Large intestine (tissue), 3 donors: ENCODE measurements at regions not wholly inside any gene's neighbourhood (a gene's known extent, or its start where the extent isn't known, plus 50 kb on each side); places are given as distances from the start of the nearest gene placed in this dataset.

Experiments
- DNase-seq, 2 donors: peaks; one replicate each; pipeline versions ENCODE4 v3.0.0 to v3.0.0-alpha.2; 2013
- H3K27ac ChIP-seq: one replicate; pipeline ENCODE4 v1.5.1; 2013; ENCODE audit warnings: low read length
- H3K27me3 ChIP-seq: 2 replicates; pipeline ENCODE4 v1.6.1; 2013; ENCODE audit warnings: low read length; ENCODE audit not compliant: control insufficient read depth, insufficient read depth
- H3K36me3 ChIP-seq: 2 replicates; pipeline ENCODE4 v1.6.1; 2013; ENCODE audit warnings: low read length; ENCODE audit not compliant: control insufficient read depth, insufficient read depth
- H3K4me1 ChIP-seq: one replicate; pipeline ENCODE4 v1.6.1; 2013; ENCODE audit warnings: low read length; ENCODE audit not compliant: control insufficient read depth, insufficient read depth
- H3K4me3 ChIP-seq: one replicate; pipeline ENCODE4 v1.5.1; 2013; ENCODE audit warnings: low read length
- H3K9me3 ChIP-seq: one replicate; pipeline ENCODE4 v1.6.1; 2013; ENCODE audit warnings: mild to moderate bottlenecking, low read depth, low read length, moderate library complexity; ENCODE audit not compliant: control insufficient read depth
- WGBS: methylation state at CpG from one replicate; pipeline ENCODE4 v1.1.5; 2013; ENCODE audit warnings: low lambda C conversion rate; ENCODE audit not compliant: insufficient coverage; 5-methylcytosine and 5-hydroxymethylcytosine counted together

- Histone ChIP-seq H3K27ac (no peak overlapping the region), H3K9me3 (no peaks in the 10 kb centered on the region), H3K4me1 (no peaks in the 10 kb centered on the region), H3K36me3 (no peaks in the 10 kb centered on the region), H3K4me3 (no peak overlapping the region), H3K27me3 (no peaks in the 10 kb centered on the region)
- no peak for DNase-seq
- no CpG with 5 or more reads among the region's 5 CpGs for WGBS
These were observed 193.3 kb downstream of the AJAP1 start for GRCh38 chr1:4847711-4848110.
